ENCODE measurements at regions not wholly inside any gene's neighbourhood (a gene's known extent, or its start where the extent isn't known, plus 50 kb on each side); places are given as distances from the start of the nearest gene placed in this dataset.

GRCh38 chr22:23376256-23376655 is 195.9 kb downstream of the BCR start:
- peak in 1 of 2 donors; percentile 26 for DNase-seq

- no peak for DNase-seq
These were observed 194.9 kb downstream of the BCR start for GRCh38 chr22:23375031-23375827.

GRCh38 chr22:23373601-23374000 is 193.3 kb downstream of the BCR start:
- DNase-seq: no peak

GRCh38 chr22:23370251-23370650 is 189.9 kb downstream of the BCR start:
- no peak for DNase-seq

- no peak for DNase-seq
These were observed 188.9 kb downstream of the BCR start for GRCh38 chr22:23369054-23369685.
